22Rv1 (cell line): ENCODE measurements at regions not wholly inside any gene's neighbourhood (a gene's known extent, or its start where the extent isn't known, plus 50 kb on each side); places are given as distances from the start of the nearest gene placed in this dataset.
"Not testable (repeated sequence)": the region's sequence is repeated elsewhere in the genome, so short reads cannot be mapped to it uniquely, and the experiment has no call there.

Source experiments
- H3K27ac ChIP-seq: fragments of 450-650 bp; 2 replicates; pipeline ENCODE4 v1.5.1; 2017
- CTCF ChIP-seq: fragments of 450-650 bp; IDR thresholded peaks from 2 replicates; pipeline ENCODE4 v1.5.1; 2017; ENCODE audit warnings: mild to moderate bottlenecking
- ZFX ChIP-seq: fragments of 450-650 bp; IDR thresholded peaks from 2 replicates; pipeline ENCODE4 v1.6.1; 2017; ENCODE audit warnings: antibody characterized with exemption, borderline replicate concordance

DNA sequence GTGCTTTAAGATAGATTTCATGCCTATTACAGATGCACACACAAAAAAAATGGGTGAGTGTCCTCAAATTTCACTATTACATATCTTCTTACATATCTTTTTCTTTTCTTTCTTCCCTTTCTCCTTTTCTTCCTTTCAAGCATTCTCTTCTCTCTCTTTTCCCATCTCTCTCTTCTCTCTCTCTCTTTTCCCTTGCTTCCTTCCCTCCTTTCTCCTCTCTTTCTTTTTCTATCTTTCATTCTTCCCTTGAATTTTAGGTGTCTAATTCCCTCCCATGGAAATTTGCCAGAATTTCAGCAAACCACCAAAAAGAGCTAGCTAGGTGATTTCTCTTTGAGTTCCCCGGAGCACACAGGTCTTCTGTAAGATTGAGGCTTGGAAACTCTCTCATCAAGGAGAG is 395.3 kb upstream of the RUNX1 start:
- no peak for TF ChIP-seq ZFX
- no peak for TF ChIP-seq CTCF
- H3K27ac ChIP-seq = no peak overlapping the region

- no peak for TF ChIP-seq CTCF
- no peak for TF ChIP-seq ZFX
- H3K27ac ChIP-seq = no peak overlapping the region
Measured at GRCh38 chr21:35441868-35442582, 392.9 kb upstream of the RUNX1 start.

- TF ChIP-seq CTCF (no peak), ZFX (no peak)
- H3K27ac ChIP-seq = no peak overlapping the region
Measured at GRCh38 chr21:35438643-35439404, 389.7 kb upstream of the RUNX1 start.

DNA sequence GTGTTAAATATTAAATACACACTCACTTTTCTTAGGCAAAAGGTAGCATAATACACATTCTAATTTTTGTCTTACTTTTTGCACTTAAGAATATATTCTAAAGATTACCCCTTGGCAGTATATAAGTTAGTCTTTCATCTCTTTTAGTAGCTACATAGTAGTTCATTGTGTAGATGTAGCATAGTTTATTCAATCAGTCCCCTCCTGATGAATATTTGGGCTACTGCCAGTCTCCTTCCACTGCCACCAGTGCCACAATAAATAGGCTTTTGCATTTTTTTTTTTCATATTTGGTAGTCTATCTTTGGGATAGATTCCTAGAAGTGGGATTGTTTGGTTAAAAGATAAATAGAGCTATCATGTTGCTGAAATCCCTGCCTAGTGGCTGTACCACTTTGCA is 388.8 kb upstream of the RUNX1 start:
- H3K27ac ChIP-seq = no peak overlapping the region
- no peak for TF ChIP-seq ZFX
- no peak for TF ChIP-seq CTCF

DNA sequence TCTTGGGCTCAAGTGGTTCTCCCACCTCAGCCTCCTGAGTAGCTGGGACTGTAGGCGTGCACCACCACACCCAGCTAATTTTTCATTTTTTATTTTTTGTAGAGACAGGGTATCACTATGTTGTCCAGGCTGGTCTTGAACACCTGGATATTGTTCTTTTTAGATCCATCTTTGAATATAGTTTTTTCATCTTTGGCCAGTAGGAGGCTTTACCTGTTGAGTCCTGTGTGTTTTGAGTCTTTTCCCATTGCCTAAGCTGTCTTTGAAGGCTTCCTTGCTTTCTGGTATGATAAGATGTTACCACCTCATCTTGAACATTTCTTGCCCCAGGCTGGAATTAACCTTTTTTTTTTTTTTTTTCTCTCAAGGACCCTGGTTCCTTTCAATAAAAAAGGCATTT is 387.8 kb upstream of the RUNX1 start:
- no peak overlapping the region for H3K27ac ChIP-seq
- no peak for TF ChIP-seq CTCF
- no peak for TF ChIP-seq ZFX

- not testable (repeated sequence) for H3K27ac ChIP-seq
Measured at GRCh38 chr21:35432601-35433000, 383.5 kb upstream of the RUNX1 start.

DNA sequence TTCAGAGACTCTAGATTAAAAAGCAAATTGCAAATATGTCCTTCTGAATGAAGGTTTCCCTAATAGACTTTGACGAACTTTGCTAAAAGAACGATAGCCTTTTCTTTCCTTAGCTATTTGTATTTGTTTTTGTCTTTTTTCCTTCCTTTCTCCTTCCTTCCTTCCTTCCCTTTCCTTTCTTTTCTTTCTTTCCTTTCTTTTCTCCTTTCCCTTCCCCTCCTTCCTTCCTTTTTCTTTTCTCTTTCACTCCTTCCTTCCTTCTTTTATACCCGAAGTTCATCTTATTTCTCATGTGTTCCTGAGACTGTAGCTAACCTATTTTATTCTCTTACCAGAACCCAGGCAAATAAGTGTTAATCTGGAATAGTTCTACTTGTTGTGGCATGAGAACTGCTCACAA is 381.2 kb upstream of the RUNX1 start:
- no peak overlapping the region for H3K27ac ChIP-seq
- no peak for TF ChIP-seq CTCF
- TF ChIP-seq ZFX = no peak
